ENCODE measurements at regions not wholly inside any gene's neighbourhood (a gene's known extent, or its start where the extent isn't known, plus 50 kb on each side); places are given as distances from the start of the nearest gene placed in this dataset.

GRCh38 chr12:91968076-91968776, 177.4 kb downstream of the BTG1 start:
- Mint-ChIP-seq H3K9me3 (peaks cover 9% of the 10 kb centered on the region), H3K36me3 (ENCODE audit: low read depth) (no peaks in the 10 kb centered on the region), H3K4me3 (no peak overlapping the region), H3K27me3 (no peaks in the 10 kb centered on the region), H3K27ac (no peak overlapping the region), H3K4me1 (ENCODE audit: low read depth) (peaks cover 5% of the 10 kb centered on the region)
- no peak for DNase-seq

- no peak overlapping the region for H3K4me3 Mint-ChIP-seq
- peaks cover 5% of the 10 kb centered on the region for H3K4me1 Mint-ChIP-seq (ENCODE audit: low read depth)
- no peaks in the 10 kb centered on the region for H3K36me3 Mint-ChIP-seq (ENCODE audit: low read depth)
- DNase-seq: no peak
- no peak overlapping the region for H3K27ac Mint-ChIP-seq
- H3K27me3 Mint-ChIP-seq: no peaks in the 10 kb centered on the region
- H3K9me3 Mint-ChIP-seq: peaks cover 10% of the 10 kb centered on the region
Observed at GRCh38 chr12:91967590-91967989, 178.1 kb downstream of the BTG1 start.

GRCh38 chr12:91965781-91966180, 179.9 kb downstream of the BTG1 start:
- no peak for DNase-seq
- Mint-ChIP-seq H3K9me3 (peaks cover 2% of the 10 kb centered on the region), H3K4me3 (no peak overlapping the region), H3K27ac (no peak overlapping the region), H3K4me1 (ENCODE audit: low read depth) (peaks cover 5% of the 10 kb centered on the region), H3K27me3 (no peaks in the 10 kb centered on the region), H3K36me3 (ENCODE audit: low read depth) (no peaks in the 10 kb centered on the region)

- peaks cover 9% of the 10 kb centered on the region for H3K4me1 Mint-ChIP-seq (ENCODE audit: low read depth)
- H3K36me3 Mint-ChIP-seq (ENCODE audit: low read depth): no peaks in the 10 kb centered on the region
- no peak for DNase-seq
- no peaks in the 10 kb centered on the region for H3K27me3 Mint-ChIP-seq
- H3K9me3 Mint-ChIP-seq: peaks cover 2% of the 10 kb centered on the region
- no peak overlapping the region for H3K4me3 Mint-ChIP-seq
- H3K27ac Mint-ChIP-seq: no peak overlapping the region
Observed at GRCh38 chr12:91964501-91964900, 181.1 kb downstream of the BTG1 start.

GRCh38 chr12:91959220-91959619, 186.4 kb downstream of the BTG1 start:
- Mint-ChIP-seq H3K9me3 (peaks cover 17% of the 10 kb centered on the region), H3K4me1 (ENCODE audit: low read depth) (peaks cover 16% of the 10 kb centered on the region), H3K36me3 (ENCODE audit: low read depth) (no peaks in the 10 kb centered on the region), H3K27ac (no peak overlapping the region), H3K27me3 (no peaks in the 10 kb centered on the region), H3K4me3 (no peak overlapping the region)
- DNase-seq: no peak

GRCh38 chr12:91958816-91959215, 186.8 kb downstream of the BTG1 start:
- peaks cover 17% of the 10 kb centered on the region for H3K9me3 Mint-ChIP-seq
- no peaks in the 10 kb centered on the region for H3K36me3 Mint-ChIP-seq (ENCODE audit: low read depth)
- H3K4me3 Mint-ChIP-seq: no peak overlapping the region
- no peak for DNase-seq
- no peak overlapping the region for H3K27ac Mint-ChIP-seq
- H3K4me1 Mint-ChIP-seq (ENCODE audit: low read depth): peaks cover 16% of the 10 kb centered on the region
- H3K27me3 Mint-ChIP-seq: no peaks in the 10 kb centered on the region

- H3K27ac Mint-ChIP-seq: no peak overlapping the region
- no peak for DNase-seq
- no peak overlapping the region for H3K4me3 Mint-ChIP-seq
- no peaks in the 10 kb centered on the region for H3K36me3 Mint-ChIP-seq (ENCODE audit: low read depth)
- H3K4me1 Mint-ChIP-seq (ENCODE audit: low read depth): peaks cover 13% of the 10 kb centered on the region
- H3K27me3 Mint-ChIP-seq: no peaks in the 10 kb centered on the region
- peaks cover 15% of the 10 kb centered on the region for H3K9me3 Mint-ChIP-seq
Observed at GRCh38 chr12:91954747-91955146, 190.9 kb downstream of the BTG1 start.

- H3K27ac Mint-ChIP-seq: no peak overlapping the region
- peaks cover 14% of the 10 kb centered on the region for H3K4me1 Mint-ChIP-seq (ENCODE audit: low read depth)
- H3K36me3 Mint-ChIP-seq (ENCODE audit: low read depth): no peaks in the 10 kb centered on the region
Observed at GRCh38 chr12:91954326-91954725, 191.3 kb downstream of the BTG1 start.

GRCh38 chr12:91952916-91953315, 192.7 kb downstream of the BTG1 start:
- H3K9me3 Mint-ChIP-seq: peaks cover 15% of the 10 kb centered on the region
- H3K27ac Mint-ChIP-seq: no peak overlapping the region
- no peak for DNase-seq
- H3K4me3 Mint-ChIP-seq: no peak overlapping the region
- no peaks in the 10 kb centered on the region for H3K27me3 Mint-ChIP-seq
- H3K36me3 Mint-ChIP-seq (ENCODE audit: low read depth): no peaks in the 10 kb centered on the region
- peaks cover 18% of the 10 kb centered on the region for H3K4me1 Mint-ChIP-seq (ENCODE audit: low read depth)

More at GRCh38 chr12:91954326-91954725, 191.3 kb downstream of the BTG1 start:
- Mint-ChIP-seq H3K27me3 (no peaks in the 10 kb centered on the region), H3K9me3 (peaks cover 15% of the 10 kb centered on the region), H3K4me3 (no peak overlapping the region)
- no peak for DNase-seq

- H3K27me3 Mint-ChIP-seq: no peaks in the 10 kb centered on the region
- H3K4me1 Mint-ChIP-seq (ENCODE audit: low read depth): peaks cover 26% of the 10 kb centered on the region
- H3K36me3 Mint-ChIP-seq (ENCODE audit: low read depth): no peaks in the 10 kb centered on the region
- no peak for DNase-seq
- no peak overlapping the region for H3K4me3 Mint-ChIP-seq
- no peak overlapping the region for H3K27ac Mint-ChIP-seq
- H3K9me3 Mint-ChIP-seq: peaks cover 12% of the 10 kb centered on the region
Observed at GRCh38 chr12:91951571-91951970, 194.1 kb downstream of the BTG1 start.

- no peak for DNase-seq
- Mint-ChIP-seq H3K27me3 (no peaks in the 10 kb centered on the region), H3K4me3 (no peak overlapping the region), H3K4me1 (ENCODE audit: low read depth) (peaks cover 15% of the 10 kb centered on the region), H3K9me3 (no peaks in the 10 kb centered on the region), H3K27ac (no peak overlapping the region), H3K36me3 (ENCODE audit: low read depth) (no peaks in the 10 kb centered on the region)
Observed at GRCh38 chr12:91948504-91948903, 197.1 kb downstream of the BTG1 start.

GRCh38 chr12:91947459-91947858, 198.2 kb downstream of the BTG1 start:
- no peak for DNase-seq
- H3K27me3 Mint-ChIP-seq: no peaks in the 10 kb centered on the region
- no peak overlapping the region for H3K4me3 Mint-ChIP-seq
- no peaks in the 10 kb centered on the region for H3K36me3 Mint-ChIP-seq (ENCODE audit: low read depth)
- H3K4me1 Mint-ChIP-seq (ENCODE audit: low read depth): peaks cover 15% of the 10 kb centered on the region
- H3K27ac Mint-ChIP-seq: no peak overlapping the region
- H3K9me3 Mint-ChIP-seq: no peaks in the 10 kb centered on the region

GRCh38 chr12:91944637-91945036, 201.0 kb downstream of the BTG1 start:
- no peak overlapping the region for H3K27ac Mint-ChIP-seq
- no peak for DNase-seq
- H3K4me3 Mint-ChIP-seq: no peak overlapping the region
- H3K27me3 Mint-ChIP-seq: no peaks in the 10 kb centered on the region
- H3K4me1 Mint-ChIP-seq (ENCODE audit: low read depth): peaks cover 15% of the 10 kb centered on the region
- H3K9me3 Mint-ChIP-seq: peaks cover 6% of the 10 kb centered on the region
- H3K36me3 Mint-ChIP-seq (ENCODE audit: low read depth): no peaks in the 10 kb centered on the region

GRCh38 chr12:91940826-91941570, 204.6 kb downstream of the BTG1 start:
- Mint-ChIP-seq H3K27me3 (no peaks in the 10 kb centered on the region), H3K4me3 (no peak overlapping the region), H3K27ac (no peak overlapping the region), H3K4me1 (ENCODE audit: low read depth) (peaks cover 1% of the 10 kb centered on the region), H3K36me3 (ENCODE audit: low read depth) (no peaks in the 10 kb centered on the region), H3K9me3 (peaks cover 11% of the 10 kb centered on the region)
- DNase-seq: no peak

GRCh38 chr12:91940322-91940721, 205.3 kb downstream of the BTG1 start:
- no peaks in the 10 kb centered on the region for H3K36me3 Mint-ChIP-seq (ENCODE audit: low read depth)
- H3K4me3 Mint-ChIP-seq: no peak overlapping the region
- H3K27ac Mint-ChIP-seq: no peak overlapping the region
- peaks cover 11% of the 10 kb centered on the region for H3K9me3 Mint-ChIP-seq
- H3K27me3 Mint-ChIP-seq: no peaks in the 10 kb centered on the region
- peaks cover 3% of the 10 kb centered on the region for H3K4me1 Mint-ChIP-seq (ENCODE audit: low read depth)
- DNase-seq: no peak

All from activated T-cell treated with anti-CD3 and anti-CD28 coated beads, Interleukin-2, amount 50 U/mL, for 24 hours (primary cell).